B cell (primary cell): ENCODE measurements at regions not wholly inside any gene's neighbourhood (a gene's known extent, or its start where the extent isn't known, plus 50 kb on each side); places are given as distances from the start of the nearest gene placed in this dataset.

Source experiments
- CTCF ChIP-seq: fragments of 200-600 bp; IDR thresholded peaks from one replicate; pipeline ENCODE4 v1.8.0; 2022; ENCODE audit warnings: antibody characterized with exemption, mild to moderate bottlenecking
- EZH2 ChIP-seq: IDR thresholded peaks from 2 replicates; pipeline ENCODE4 v1.6.1; 2012; ENCODE audit warnings: borderline replicate concordance, low read depth, mild to moderate bottlenecking, moderate library complexity, low read length; ENCODE audit not compliant: insufficient read depth, poor library complexity, severe bottlenecking

- TF ChIP-seq CTCF (no peak), EZH2 (no peak)
These were observed 1141.6 kb downstream of the IGSF11 start for GRCh38 chr3:117893001-117893400.
